ENCODE measurements at regions not wholly inside any gene's neighbourhood (a gene's known extent, or its start where the extent isn't known, plus 50 kb on each side); places are given as distances from the start of the nearest gene placed in this dataset.

GRCh38 chr6:40947876-40948526, 91.0 kb downstream of the UNC5CL start:
- no peak for TF ChIP-seq CTCF (IDR thresholded peaks at IDR 0.05)
- DNase-seq (ENCODE audit: low spot score) (no peak), ATAC-seq (ENCODE audit: low FRiP score) (no peak)

GRCh38 chr6:40946738-40947301, 92.2 kb downstream of the UNC5CL start:
- ATAC-seq (ENCODE audit: low FRiP score) (no peak), DNase-seq (ENCODE audit: low spot score) (no peak)
- no peak for TF ChIP-seq CTCF (IDR thresholded peaks at IDR 0.05)

- DNase-seq (ENCODE audit: low spot score) = no peak
- ATAC-seq (ENCODE audit: low FRiP score) = no peak
- TF ChIP-seq CTCF (IDR thresholded peaks at IDR 0.05) = no peak
Measured at GRCh38 chr6:40937491-40937890, 101.5 kb downstream of the UNC5CL start.

GRCh38 chr6:40936818-40937251, 102.2 kb downstream of the UNC5CL start:
- no peak for ATAC-seq (ENCODE audit: low FRiP score)
- no peak for TF ChIP-seq CTCF (IDR thresholded peaks at IDR 0.05)

GRCh38 chr6:40933864-40934263, 105.2 kb downstream of the UNC5CL start:
- TF ChIP-seq CTCF (IDR thresholded peaks at IDR 0.05) = no peak
- ATAC-seq (ENCODE audit: low FRiP score) (no peak), DNase-seq (ENCODE audit: low spot score) (no peak)

More at GRCh38 chr6:40936818-40937251, 102.2 kb downstream of the UNC5CL start:
- DNase-seq (ENCODE audit: low spot score) = no peak

GRCh38 chr6:40932953-40933352, 106.1 kb downstream of the UNC5CL start:
- ATAC-seq (ENCODE audit: low FRiP score) (no peak), DNase-seq (ENCODE audit: low spot score) (no peak)
- no peak for TF ChIP-seq CTCF (IDR thresholded peaks at IDR 0.05)

- no peak for DNase-seq (ENCODE audit: low spot score)
- TF ChIP-seq CTCF (IDR thresholded peaks at IDR 0.05) = no peak
- no peak for ATAC-seq (ENCODE audit: low FRiP score)
Measured at GRCh38 chr6:40932366-40932765, 106.7 kb downstream of the UNC5CL start.

Measured in omental fat pad (tissue), 3 donors.